ENCODE measurements at regions not wholly inside any gene's neighbourhood (a gene's known extent, or its start where the extent isn't known, plus 50 kb on each side); places are given as distances from the start of the nearest gene placed in this dataset.
"Not testable (repeated sequence)": the region's sequence is repeated elsewhere in the genome, so short reads cannot be mapped to it uniquely, and the experiment has no call there.

- DNase-seq (ENCODE audit: low spot score), result no peak
These were observed 1970.2 kb upstream of the FLRT2 start for GRCh38 chr14:83559721-83560120.

GRCh38 chr14:83561261-83561660 lies 1968.7 kb upstream of the FLRT2 start:
- DNase-seq (ENCODE audit: low spot score), result no peak

GRCh38 chr14:83566567-83566966 lies 1963.4 kb upstream of the FLRT2 start:
- no peak for DNase-seq (ENCODE audit: low spot score)

GRCh38 chr14:83568141-83568540 lies 1961.8 kb upstream of the FLRT2 start:
- DNase-seq (ENCODE audit: low spot score), result no peak

GRCh38 chr14:83575301-83575700 lies 1954.6 kb upstream of the FLRT2 start:
- no peak for DNase-seq (ENCODE audit: low spot score)

- no peak for DNase-seq (ENCODE audit: low spot score)
These were observed 1946.7 kb upstream of the FLRT2 start for GRCh38 chr14:83583201-83583600.

GRCh38 chr14:83594874-83595273 lies 1935.1 kb upstream of the FLRT2 start:
- DNase-seq (ENCODE audit: low spot score), result no peak

GRCh38 chr14:83607682-83608081 lies 1922.3 kb upstream of the FLRT2 start:
- no peak for DNase-seq (ENCODE audit: low spot score)

GRCh38 chr14:83611491-83611890 lies 1918.5 kb upstream of the FLRT2 start:
- DNase-seq (ENCODE audit: low spot score), result no peak

- no peak for DNase-seq (ENCODE audit: low spot score)
These were observed 1918.0 kb upstream of the FLRT2 start for GRCh38 chr14:83611906-83612390.

GRCh38 chr14:83614956-83615355 lies 1915.0 kb upstream of the FLRT2 start:
- no peak for DNase-seq (ENCODE audit: low spot score)

GRCh38 chr14:83624541-83624940 lies 1905.4 kb upstream of the FLRT2 start:
- DNase-seq (ENCODE audit: low spot score), result no peak

GRCh38 chr14:83632375-83632774 lies 1897.6 kb upstream of the FLRT2 start:
- DNase-seq (ENCODE audit: low spot score), result no peak

GRCh38 chr14:83638748-83639504 lies 1891.0 kb upstream of the FLRT2 start:
- no peak for DNase-seq (ENCODE audit: low spot score)

GRCh38 chr14:83639505-83639875 lies 1890.5 kb upstream of the FLRT2 start:
- DNase-seq (ENCODE audit: low spot score), result not testable (repeated sequence)

- DNase-seq (ENCODE audit: low spot score), result no peak
These were observed 1883.7 kb upstream of the FLRT2 start for GRCh38 chr14:83646228-83646627.

- no peak for DNase-seq (ENCODE audit: low spot score)
These were observed 1869.3 kb upstream of the FLRT2 start for GRCh38 chr14:83660597-83660996.

GRCh38 chr14:83664389-83664788 lies 1865.6 kb upstream of the FLRT2 start:
- DNase-seq (ENCODE audit: low spot score), result no peak

- DNase-seq (ENCODE audit: low spot score), result no peak
These were observed 1840.7 kb upstream of the FLRT2 start for GRCh38 chr14:83689265-83689664.

- DNase-seq (ENCODE audit: low spot score), result no peak
These were observed 1832.8 kb upstream of the FLRT2 start for GRCh38 chr14:83697099-83697498.

GRCh38 chr14:83702619-83703018 lies 1827.3 kb upstream of the FLRT2 start:
- DNase-seq (ENCODE audit: low spot score), result no peak

- no peak for DNase-seq (ENCODE audit: low spot score)
These were observed 1823.6 kb upstream of the FLRT2 start for GRCh38 chr14:83706231-83706954.

- DNase-seq (ENCODE audit: low spot score), result no peak
These were observed 1822.9 kb upstream of the FLRT2 start for GRCh38 chr14:83707056-83707455.

GRCh38 chr14:83709116-83709515 lies 1820.8 kb upstream of the FLRT2 start:
- no peak for DNase-seq (ENCODE audit: low spot score)

Data from CD4-positive, alpha-beta T cell treated with Interleukin-6 at 100 ng/mL for 8 hours (primary cell).